Duodenal mucosa (tissue), 2 donors: ENCODE measurements at regions not wholly inside any gene's neighbourhood (a gene's known extent, or its start where the extent isn't known, plus 50 kb on each side); places are given as distances from the start of the nearest gene placed in this dataset.

Source experiments
- H3K27ac ChIP-seq: one replicate; pipeline ENCODE4 v1.7.0; 2013; ENCODE audit warnings: low read depth, low read length
- H3K27me3 ChIP-seq, 2 donors: one replicate each; pipeline ENCODE4 v1.7.0; 2013; ENCODE audit warnings: low read length in 2 of 2, control low read depth in 1 of 2; ENCODE audit not compliant: insufficient read depth in 2 of 2, control insufficient read depth in 1 of 2
- H3K36me3 ChIP-seq, 2 donors: one replicate each; pipeline ENCODE4 v1.7.0; 2013; ENCODE audit warnings: low read length in 2 of 2, control low read depth in 1 of 2; ENCODE audit not compliant: insufficient read depth in 2 of 2, control insufficient read depth in 1 of 2
- H3K4me1 ChIP-seq, 2 donors: one replicate each; pipeline ENCODE4 v1.7.0; 2013; ENCODE audit warnings: low read length in 2 of 2, control low read depth in 1 of 2; ENCODE audit not compliant: insufficient read depth in 2 of 2, control insufficient read depth in 1 of 2
- H3K4me3 ChIP-seq, 2 donors: one replicate each; pipeline ENCODE4 v1.7.0; 2013; ENCODE audit warnings: low read length in 2 of 2, low read depth in 1 of 2
- H3K9ac ChIP-seq, 2 donors: one replicate each; pipeline ENCODE4 v1.7.0; 2013; ENCODE audit warnings: low read length in 2 of 2, low read depth in 1 of 2
- H3K9me3 ChIP-seq, 2 donors: one replicate each; pipeline ENCODE4 v1.7.0; 2013; ENCODE audit warnings: low read length in 2 of 2, control low read depth in 1 of 2; ENCODE audit not compliant: control insufficient read depth in 1 of 2

DNA sequence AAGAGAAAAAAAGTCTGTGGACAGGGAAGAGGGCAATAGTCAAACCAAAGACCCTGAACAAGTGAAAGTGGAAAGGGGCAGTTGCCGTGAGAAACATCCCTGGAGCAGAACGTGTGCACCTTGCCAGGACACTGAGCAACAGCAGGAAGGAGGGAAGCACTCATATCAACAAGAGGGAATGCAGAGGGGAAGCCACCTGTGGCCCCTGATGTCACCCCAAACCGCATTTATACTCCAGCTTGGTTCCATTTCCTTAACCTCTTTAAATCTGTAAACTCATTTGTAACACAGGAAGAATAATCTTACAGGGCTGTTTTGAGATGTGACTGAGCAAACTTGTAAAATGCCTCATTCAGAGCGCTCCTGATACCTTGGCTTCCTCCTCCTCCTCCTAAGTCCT lies 698.8 kb downstream of the DIAPH3 start:
- no peaks in the 10 kb centered on the region for H3K36me3 ChIP-seq
- H3K27ac ChIP-seq: no peak overlapping the region
- H3K9me3 ChIP-seq: no peaks in the 10 kb centered on the region

DNA sequence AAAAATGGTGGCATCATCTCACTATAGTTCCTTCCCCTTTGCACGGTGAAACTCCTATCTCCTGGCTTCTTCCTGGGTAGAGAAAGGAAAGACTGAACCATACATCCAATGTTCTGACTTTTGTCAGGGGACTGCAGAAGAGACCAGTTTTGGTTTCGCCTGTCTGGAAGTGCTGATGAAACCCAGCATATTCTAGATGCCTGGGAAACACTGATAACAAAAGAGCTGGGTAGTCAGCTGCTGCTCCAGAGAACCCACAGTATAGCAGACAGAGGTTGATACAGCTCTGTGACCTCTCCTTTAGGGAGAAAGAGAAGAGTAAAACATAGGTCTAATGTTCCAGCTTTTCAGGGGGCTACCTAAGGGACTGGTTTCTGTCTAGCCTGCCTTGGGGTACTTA lies 695.3 kb downstream of the DIAPH3 start:
- Histone ChIP-seq H3K27ac (no peak overlapping the region), H3K4me1 (no peaks in the 10 kb centered on the region), H3K27me3 (no peaks in the 10 kb centered on the region), H3K36me3 (no peaks in the 10 kb centered on the region), H3K9ac (no peak overlapping the region), H3K9me3 (no peaks in the 10 kb centered on the region), H3K4me3 (no peak overlapping the region)

More for the DNA sequence above, 698.8 kb downstream of the DIAPH3 start:
- H3K27me3 ChIP-seq: no peaks in the 10 kb centered on the region
- H3K9ac ChIP-seq: no peak overlapping the region
- no peak overlapping the region for H3K4me3 ChIP-seq
- H3K4me1 ChIP-seq: no peaks in the 10 kb centered on the region

DNA sequence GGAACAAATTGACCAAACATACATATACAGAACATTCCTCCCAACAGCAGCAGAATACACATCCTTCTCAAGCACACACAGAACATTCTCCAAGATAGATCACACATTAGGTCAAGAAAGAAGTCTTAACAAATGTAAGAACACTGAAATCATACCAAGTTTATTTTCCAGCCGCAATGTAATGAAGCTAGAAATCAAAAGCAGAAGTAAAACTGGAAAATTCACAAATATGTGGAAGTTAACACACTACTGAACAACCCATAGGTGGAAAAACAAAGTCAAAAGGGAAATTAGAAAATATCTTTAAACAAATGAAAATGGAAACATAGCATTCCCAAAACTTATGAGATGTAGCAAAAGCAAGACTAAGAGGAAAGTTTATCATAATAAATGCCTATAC lies 692.6 kb downstream of the DIAPH3 start:
- H3K4me1 ChIP-seq: no peaks in the 10 kb centered on the region
- no peaks in the 10 kb centered on the region for H3K9me3 ChIP-seq
- no peak overlapping the region for H3K9ac ChIP-seq
- no peaks in the 10 kb centered on the region for H3K27me3 ChIP-seq
- H3K4me3 ChIP-seq: no peak overlapping the region
- no peaks in the 10 kb centered on the region for H3K36me3 ChIP-seq
- no peak overlapping the region for H3K27ac ChIP-seq

- no peak overlapping the region for H3K4me3 ChIP-seq
- H3K27me3 ChIP-seq: no peaks in the 10 kb centered on the region
- H3K27ac ChIP-seq: no peak overlapping the region
- no peaks in the 10 kb centered on the region for H3K4me1 ChIP-seq
- no peaks in the 10 kb centered on the region for H3K9me3 ChIP-seq
- H3K36me3 ChIP-seq: no peaks in the 10 kb centered on the region
- H3K9ac ChIP-seq: no peak overlapping the region
Measured at GRCh38 chr13:59472134-59472533, 691.6 kb downstream of the DIAPH3 start.

DNA sequence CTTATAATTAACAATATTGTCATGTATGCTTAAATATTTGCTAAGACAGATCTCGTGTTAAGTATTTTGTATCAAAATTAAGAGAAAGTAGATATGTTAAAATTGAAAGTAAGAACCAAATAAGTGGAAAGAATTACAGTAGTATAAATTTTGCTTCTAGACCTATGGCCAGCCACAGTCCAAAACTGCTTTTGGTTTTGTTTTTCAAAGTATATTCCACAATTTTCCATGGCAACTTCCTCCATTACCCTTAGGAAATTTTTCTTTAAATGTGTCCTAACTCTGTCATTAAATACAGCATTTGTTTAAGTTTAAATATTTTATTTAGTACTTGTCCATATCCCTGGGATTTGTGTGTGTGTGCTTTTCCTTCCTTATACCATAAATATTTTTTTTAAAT lies 689.0 kb downstream of the DIAPH3 start:
- no peaks in the 10 kb centered on the region for H3K27me3 ChIP-seq
- H3K9ac ChIP-seq: no peak overlapping the region
- H3K4me1 ChIP-seq: no peaks in the 10 kb centered on the region
- H3K4me3 ChIP-seq: no peak overlapping the region
- no peaks in the 10 kb centered on the region for H3K36me3 ChIP-seq
- no peaks in the 10 kb centered on the region for H3K9me3 ChIP-seq
- no peak overlapping the region for H3K27ac ChIP-seq

GRCh38 chr13:59475911-59476310 lies 687.8 kb downstream of the DIAPH3 start:
- Histone ChIP-seq H3K4me1 (no peaks in the 10 kb centered on the region), H3K27me3 (no peaks in the 10 kb centered on the region), H3K27ac (no peak overlapping the region), H3K9ac (no peak overlapping the region), H3K4me3 (no peak overlapping the region), H3K9me3 (no peaks in the 10 kb centered on the region), H3K36me3 (no peaks in the 10 kb centered on the region)

- Histone ChIP-seq H3K27me3 (no peaks in the 10 kb centered on the region), H3K9me3 (no peaks in the 10 kb centered on the region), H3K9ac (no peak overlapping the region), H3K4me3 (no peak overlapping the region), H3K36me3 (no peaks in the 10 kb centered on the region), H3K4me1 (no peaks in the 10 kb centered on the region), H3K27ac (no peak overlapping the region)
Measured at GRCh38 chr13:59476366-59476765, 687.4 kb downstream of the DIAPH3 start.

- Histone ChIP-seq H3K9me3 (no peaks in the 10 kb centered on the region), H3K9ac (no peak overlapping the region), H3K36me3 (no peaks in the 10 kb centered on the region), H3K4me3 (no peak overlapping the region), H3K27me3 (no peaks in the 10 kb centered on the region), H3K27ac (no peak overlapping the region), H3K4me1 (no peaks in the 10 kb centered on the region)
Measured at GRCh38 chr13:59477011-59477410, 686.7 kb downstream of the DIAPH3 start.

DNA sequence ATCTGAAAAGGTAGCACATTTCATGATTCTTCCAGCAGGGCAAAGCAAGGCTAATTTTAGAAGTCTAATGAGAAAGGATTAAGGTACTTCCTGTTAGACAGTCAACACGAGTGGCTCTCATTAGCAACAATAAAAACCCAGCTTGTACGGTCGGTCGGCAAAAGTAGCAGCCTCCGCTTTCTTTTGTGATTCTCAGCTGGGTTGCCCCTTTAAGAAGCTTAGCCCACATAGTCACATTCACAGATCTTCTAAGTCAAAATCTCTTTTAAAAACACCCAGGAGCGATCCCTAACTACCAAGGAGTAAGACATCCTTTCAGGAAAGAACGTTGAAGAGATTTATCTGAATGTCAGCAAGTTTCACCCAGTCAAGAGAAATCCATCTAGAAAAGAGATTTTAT lies 684.8 kb downstream of the DIAPH3 start:
- no peak overlapping the region for H3K4me3 ChIP-seq
- no peak overlapping the region for H3K9ac ChIP-seq
- no peaks in the 10 kb centered on the region for H3K4me1 ChIP-seq
- no peaks in the 10 kb centered on the region for H3K27me3 ChIP-seq
- H3K36me3 ChIP-seq: no peaks in the 10 kb centered on the region
- no peak overlapping the region for H3K27ac ChIP-seq
- no peaks in the 10 kb centered on the region for H3K9me3 ChIP-seq

DNA sequence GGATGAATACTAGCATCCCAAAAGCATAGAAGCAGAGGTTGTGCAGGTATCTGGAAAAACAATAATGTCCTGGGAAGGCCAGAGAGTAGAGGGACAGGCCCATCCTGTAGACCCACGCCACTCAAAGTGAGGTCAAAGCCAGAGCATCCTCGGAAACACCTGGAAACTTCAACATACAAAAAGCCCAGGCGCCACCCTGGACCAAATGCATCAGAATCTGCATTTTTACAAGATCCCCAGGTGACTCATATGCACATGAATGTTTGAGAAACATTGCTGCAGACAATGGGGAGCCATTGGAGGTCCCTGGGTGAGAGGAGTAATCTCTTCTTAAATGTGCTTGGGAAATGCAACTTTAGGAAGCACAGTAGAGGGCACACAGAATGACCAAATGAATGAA lies 684.1 kb downstream of the DIAPH3 start:
- no peaks in the 10 kb centered on the region for H3K4me1 ChIP-seq
- no peaks in the 10 kb centered on the region for H3K27me3 ChIP-seq
- no peak overlapping the region for H3K4me3 ChIP-seq
- H3K9me3 ChIP-seq: no peaks in the 10 kb centered on the region
- H3K9ac ChIP-seq: no peak overlapping the region
- no peak overlapping the region for H3K27ac ChIP-seq
- no peaks in the 10 kb centered on the region for H3K36me3 ChIP-seq
